ENCODE measurements at regions not wholly inside any gene's neighbourhood (a gene's known extent, or its start where the extent isn't known, plus 50 kb on each side); places are given as distances from the start of the nearest gene placed in this dataset.
"Not testable (repeated sequence)": the region's sequence is repeated elsewhere in the genome, so short reads cannot be mapped to it uniquely, and the experiment has no call there.

- H3K9ac ChIP-seq (ENCODE audit: low read length); H3K79me2 ChIP-seq (ENCODE audit: control insufficient read depth, insufficient read depth, low read length); H3K4me1 ChIP-seq (ENCODE audit: control insufficient read depth, low read depth, low read length); H2BK120ac ChIP-seq (ENCODE audit: low read depth, low read length); H3K4me3 ChIP-seq (ENCODE audit: low read length); H3K27ac ChIP-seq (ENCODE audit: low read depth, low read length); H3K79me1 ChIP-seq (ENCODE audit: low read length); H3K18ac ChIP-seq (ENCODE audit: low read length); H4K8ac ChIP-seq (ENCODE audit: low read depth, low read length); H3K4ac ChIP-seq (ENCODE audit: low read depth, low read length); H2BK15ac ChIP-seq (replicated peaks; ENCODE audit: low read depth); H3K56ac ChIP-seq (ENCODE audit: low read length); H3K27me3 ChIP-seq (ENCODE audit: insufficient read depth, low read length, poor library complexity); H2AK5ac ChIP-seq (ENCODE audit: low read length); DNase-seq; H4K5ac ChIP-seq (ENCODE audit: low read length); H3K36me3 ChIP-seq (ENCODE audit: control insufficient read depth, insufficient read depth, low read length); H2BK5ac ChIP-seq (ENCODE audit: low read length); H3K23ac ChIP-seq (ENCODE audit: low read length); H3K4me2 ChIP-seq (ENCODE audit: low read length): not testable (repeated sequence)
- no CpG with 5 or more reads among the region's 1 CpG for WGBS (ENCODE audit: extremely low coverage, insufficient coverage, low lambda C conversion rate)
These were observed 70.5 kb upstream of the FAM72C start for GRCh38 chr1:144042251-144042650.

GRCh38 chr1:144040293-144040692 is 68.5 kb upstream of the FAM72C start:
- no CpG with 5 or more reads among the region's 3 CpGs for WGBS (ENCODE audit: extremely low coverage, insufficient coverage, low lambda C conversion rate)
- not testable (repeated sequence) for H4K8ac ChIP-seq (ENCODE audit: low read depth, low read length)

GRCh38 chr1:144034045-144034444 is 62.3 kb upstream of the FAM72C start:
- H2BK5ac ChIP-seq (ENCODE audit: low read length); H3K4me3 ChIP-seq (ENCODE audit: low read length); H3K27ac ChIP-seq (ENCODE audit: low read depth, low read length); H3K79me2 ChIP-seq (ENCODE audit: control insufficient read depth, insufficient read depth, low read length); H3K9ac ChIP-seq (ENCODE audit: low read length); H3K27me3 ChIP-seq (ENCODE audit: insufficient read depth, low read length, poor library complexity); DNase-seq; H3K56ac ChIP-seq (ENCODE audit: low read length); H3K79me1 ChIP-seq (ENCODE audit: low read length); H3K4me1 ChIP-seq (ENCODE audit: control insufficient read depth, low read depth, low read length); H3K36me3 ChIP-seq (ENCODE audit: control insufficient read depth, insufficient read depth, low read length); H4K5ac ChIP-seq (ENCODE audit: low read length); H2AK5ac ChIP-seq (ENCODE audit: low read length); H2BK120ac ChIP-seq (ENCODE audit: low read depth, low read length); H2BK15ac ChIP-seq (replicated peaks; ENCODE audit: low read depth); H3K4me2 ChIP-seq (ENCODE audit: low read length); H3K23ac ChIP-seq (ENCODE audit: low read length); H4K8ac ChIP-seq (ENCODE audit: low read depth, low read length); H3K4ac ChIP-seq (ENCODE audit: low read depth, low read length); H3K18ac ChIP-seq (ENCODE audit: low read length): not testable (repeated sequence)
- WGBS (ENCODE audit: extremely low coverage, insufficient coverage, low lambda C conversion rate) = no CpG with 5 or more reads among the region's 3 CpGs

More at GRCh38 chr1:144040293-144040692, 68.5 kb upstream of the FAM72C start:
- H3K4me2 ChIP-seq (ENCODE audit: low read length); H2BK15ac ChIP-seq (replicated peaks; ENCODE audit: low read depth); H2BK5ac ChIP-seq (ENCODE audit: low read length); H3K79me2 ChIP-seq (ENCODE audit: control insufficient read depth, insufficient read depth, low read length); H2BK120ac ChIP-seq (ENCODE audit: low read depth, low read length); H3K9ac ChIP-seq (ENCODE audit: low read length); H4K5ac ChIP-seq (ENCODE audit: low read length); H3K4me1 ChIP-seq (ENCODE audit: control insufficient read depth, low read depth, low read length); H3K4me3 ChIP-seq (ENCODE audit: low read length); H3K36me3 ChIP-seq (ENCODE audit: control insufficient read depth, insufficient read depth, low read length); H3K27me3 ChIP-seq (ENCODE audit: insufficient read depth, low read length, poor library complexity); DNase-seq; H3K56ac ChIP-seq (ENCODE audit: low read length); H3K18ac ChIP-seq (ENCODE audit: low read length); H3K27ac ChIP-seq (ENCODE audit: low read depth, low read length); H2AK5ac ChIP-seq (ENCODE audit: low read length); H3K4ac ChIP-seq (ENCODE audit: low read depth, low read length); H3K79me1 ChIP-seq (ENCODE audit: low read length); H3K23ac ChIP-seq (ENCODE audit: low read length): not testable (repeated sequence)

- not testable (repeated sequence) for H3K27ac ChIP-seq (ENCODE audit: low read depth, low read length); H3K4me2 ChIP-seq (ENCODE audit: low read length)
These were observed 59.8 kb upstream of the FAM72C start for GRCh38 chr1:144031550-144031949.

GRCh38 chr1:144026022-144026421 is 54.2 kb upstream of the FAM72C start:
- not testable (repeated sequence) for H3K36me3 ChIP-seq (ENCODE audit: control insufficient read depth, insufficient read depth, low read length); H2BK5ac ChIP-seq (ENCODE audit: low read length); H2BK15ac ChIP-seq (replicated peaks; ENCODE audit: low read depth); H3K4me2 ChIP-seq (ENCODE audit: low read length); H3K4ac ChIP-seq (ENCODE audit: low read depth, low read length); H2BK120ac ChIP-seq (ENCODE audit: low read depth, low read length); H4K8ac ChIP-seq (ENCODE audit: low read depth, low read length); H3K4me1 ChIP-seq (ENCODE audit: control insufficient read depth, low read depth, low read length); H3K56ac ChIP-seq (ENCODE audit: low read length); DNase-seq; H2AK5ac ChIP-seq (ENCODE audit: low read length); H3K18ac ChIP-seq (ENCODE audit: low read length); H3K9ac ChIP-seq (ENCODE audit: low read length); H3K27me3 ChIP-seq (ENCODE audit: insufficient read depth, low read length, poor library complexity); H3K23ac ChIP-seq (ENCODE audit: low read length); H3K79me1 ChIP-seq (ENCODE audit: low read length); H3K4me3 ChIP-seq (ENCODE audit: low read length); H3K79me2 ChIP-seq (ENCODE audit: control insufficient read depth, insufficient read depth, low read length); H4K5ac ChIP-seq (ENCODE audit: low read length); H3K27ac ChIP-seq (ENCODE audit: low read depth, low read length)
- WGBS (ENCODE audit: extremely low coverage, insufficient coverage, low lambda C conversion rate) = no CpG with 5 or more reads among the region's 2 CpGs

More at GRCh38 chr1:144031550-144031949, 59.8 kb upstream of the FAM72C start:
- H3K9ac ChIP-seq (ENCODE audit: low read length); H3K18ac ChIP-seq (ENCODE audit: low read length); H3K79me1 ChIP-seq (ENCODE audit: low read length); H3K23ac ChIP-seq (ENCODE audit: low read length); H3K56ac ChIP-seq (ENCODE audit: low read length); H3K4me1 ChIP-seq (ENCODE audit: control insufficient read depth, low read depth, low read length); H2BK5ac ChIP-seq (ENCODE audit: low read length); H3K4me3 ChIP-seq (ENCODE audit: low read length); DNase-seq; H2AK5ac ChIP-seq (ENCODE audit: low read length); H4K8ac ChIP-seq (ENCODE audit: low read depth, low read length); H2BK15ac ChIP-seq (replicated peaks; ENCODE audit: low read depth); H3K27me3 ChIP-seq (ENCODE audit: insufficient read depth, low read length, poor library complexity); H3K79me2 ChIP-seq (ENCODE audit: control insufficient read depth, insufficient read depth, low read length); H4K5ac ChIP-seq (ENCODE audit: low read length); H2BK120ac ChIP-seq (ENCODE audit: low read depth, low read length); H3K36me3 ChIP-seq (ENCODE audit: control insufficient read depth, insufficient read depth, low read length); H3K4ac ChIP-seq (ENCODE audit: low read depth, low read length): not testable (repeated sequence)
- WGBS (ENCODE audit: extremely low coverage, insufficient coverage, low lambda C conversion rate) = no CpG with 5 or more reads among the region's 2 CpGs

GRCh38 chr1:144021690-144022384 is 50.1 kb upstream of the FAM72C start:
- H3K36me3 ChIP-seq (ENCODE audit: control insufficient read depth, insufficient read depth, low read length); H3K27me3 ChIP-seq (ENCODE audit: insufficient read depth, low read length, poor library complexity); H2BK120ac ChIP-seq (ENCODE audit: low read depth, low read length); H3K4me1 ChIP-seq (ENCODE audit: control insufficient read depth, low read depth, low read length); H3K9ac ChIP-seq (ENCODE audit: low read length); H3K4ac ChIP-seq (ENCODE audit: low read depth, low read length); H4K5ac ChIP-seq (ENCODE audit: low read length); H3K56ac ChIP-seq (ENCODE audit: low read length); DNase-seq; H3K79me2 ChIP-seq (ENCODE audit: control insufficient read depth, insufficient read depth, low read length); H3K4me2 ChIP-seq (ENCODE audit: low read length); H3K4me3 ChIP-seq (ENCODE audit: low read length); H2BK15ac ChIP-seq (replicated peaks; ENCODE audit: low read depth); H3K23ac ChIP-seq (ENCODE audit: low read length); H3K79me1 ChIP-seq (ENCODE audit: low read length); H3K27ac ChIP-seq (ENCODE audit: low read depth, low read length); H2BK5ac ChIP-seq (ENCODE audit: low read length); H3K18ac ChIP-seq (ENCODE audit: low read length); H4K8ac ChIP-seq (ENCODE audit: low read depth, low read length); H2AK5ac ChIP-seq (ENCODE audit: low read length): not testable (repeated sequence)
- WGBS (ENCODE audit: extremely low coverage, insufficient coverage, low lambda C conversion rate) = no CpG with 5 or more reads among the region's 5 CpGs
